ENCODE measurements at regions not wholly inside any gene's neighbourhood (a gene's known extent, or its start where the extent isn't known, plus 50 kb on each side); places are given as distances from the start of the nearest gene placed in this dataset.
"Not testable (repeated sequence)": the region's sequence is repeated elsewhere in the genome, so short reads cannot be mapped to it uniquely, and the experiment has no call there.

DNA sequence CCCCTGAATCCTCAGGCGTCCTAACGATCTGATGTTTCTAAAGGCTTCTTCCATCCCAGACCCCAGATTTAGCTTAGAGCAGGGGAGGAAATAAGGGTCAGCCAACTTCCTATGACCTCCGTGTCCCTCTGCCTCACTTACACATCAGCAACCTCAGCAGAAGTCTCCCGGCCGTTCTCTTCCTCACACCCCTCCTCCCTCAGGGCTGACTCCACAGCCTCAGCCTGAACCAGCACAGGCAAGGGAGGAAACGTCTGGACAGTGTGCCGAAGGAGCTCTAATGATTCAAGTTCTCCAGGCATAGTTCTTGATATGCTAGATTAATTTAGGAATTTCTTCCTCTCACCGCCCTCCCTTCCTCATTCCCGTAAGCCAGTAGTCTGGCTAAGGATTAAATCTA is 121.4 kb downstream of the NUFIP1 start:
- H3K4me3 ChIP-seq (ENCODE audit: low read depth, low read length) = no peak overlapping the region
- no peak for DNase-seq (ENCODE audit: low read depth, low spot score)
- POLR2A ChIA-PET = no interaction called here
- TF ChIP-seq, protein P1, sequence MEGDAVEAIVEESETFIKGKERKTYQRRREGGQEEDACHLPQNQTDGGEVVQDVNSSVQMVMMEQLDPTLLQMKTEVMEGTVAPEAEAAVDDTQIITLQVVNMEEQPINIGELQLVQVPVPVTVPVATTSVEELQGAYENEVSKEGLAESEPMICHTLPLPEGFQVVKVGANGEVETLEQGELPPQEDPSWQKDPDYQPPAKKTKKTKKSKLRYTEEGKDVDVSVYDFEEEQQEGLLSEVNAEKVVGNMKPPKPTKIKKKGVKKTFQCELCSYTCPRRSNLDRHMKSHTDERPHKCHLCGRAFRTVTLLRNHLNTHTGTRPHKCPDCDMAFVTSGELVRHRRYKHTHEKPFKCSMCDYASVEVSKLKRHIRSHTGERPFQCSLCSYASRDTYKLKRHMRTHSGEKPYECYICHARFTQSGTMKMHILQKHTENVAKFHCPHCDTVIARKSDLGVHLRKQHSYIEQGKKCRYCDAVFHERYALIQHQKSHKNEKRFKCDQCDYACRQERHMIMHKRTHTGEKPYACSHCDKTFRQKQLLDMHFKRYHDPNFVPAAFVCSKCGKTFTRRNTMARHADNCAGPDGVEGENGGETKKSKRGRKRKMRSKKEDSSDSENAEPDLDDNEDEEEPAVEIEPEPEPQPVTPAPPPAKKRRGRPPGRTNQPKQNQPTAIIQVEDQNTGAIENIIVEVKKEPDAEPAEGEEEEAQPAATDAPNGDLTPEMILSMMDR (IDR thresholded peaks at IDR 0.05; ENCODE audit: insufficient read depth, low read length, missing control alignments) = no peak
- CTCF ChIA-PET = no interaction called here

DNA sequence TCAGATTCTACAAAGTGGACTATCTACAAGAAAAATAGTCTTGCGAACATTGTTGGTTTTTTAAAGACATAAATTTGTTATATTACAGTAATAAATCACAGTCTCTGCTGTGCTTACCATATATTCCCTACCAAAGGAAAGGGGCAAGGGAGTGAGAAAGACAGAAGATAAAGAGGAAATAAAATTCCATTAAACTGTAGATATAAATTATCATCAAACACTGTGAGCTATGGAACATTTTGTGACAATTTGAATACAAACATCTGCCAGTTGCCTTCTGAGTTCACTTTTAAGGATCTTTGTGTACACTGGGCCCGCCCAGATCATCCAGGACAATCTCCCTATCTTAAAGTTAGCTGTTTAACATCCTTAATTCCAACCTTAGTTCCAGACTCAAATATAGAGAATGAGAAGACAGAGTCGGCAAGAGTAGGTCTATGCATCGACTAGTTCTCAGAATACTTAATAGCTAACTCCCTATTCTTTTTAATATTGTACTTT is 122.8 kb downstream of the NUFIP1 start:
- POLR2A ChIA-PET = no interaction called here
- H3K4me3 ChIP-seq (ENCODE audit: low read depth, low read length) = no peak overlapping the region
- TF ChIP-seq, protein P1 (IDR thresholded peaks at IDR 0.05; ENCODE audit: insufficient read depth, low read length, missing control alignments) = no peak

DNA sequence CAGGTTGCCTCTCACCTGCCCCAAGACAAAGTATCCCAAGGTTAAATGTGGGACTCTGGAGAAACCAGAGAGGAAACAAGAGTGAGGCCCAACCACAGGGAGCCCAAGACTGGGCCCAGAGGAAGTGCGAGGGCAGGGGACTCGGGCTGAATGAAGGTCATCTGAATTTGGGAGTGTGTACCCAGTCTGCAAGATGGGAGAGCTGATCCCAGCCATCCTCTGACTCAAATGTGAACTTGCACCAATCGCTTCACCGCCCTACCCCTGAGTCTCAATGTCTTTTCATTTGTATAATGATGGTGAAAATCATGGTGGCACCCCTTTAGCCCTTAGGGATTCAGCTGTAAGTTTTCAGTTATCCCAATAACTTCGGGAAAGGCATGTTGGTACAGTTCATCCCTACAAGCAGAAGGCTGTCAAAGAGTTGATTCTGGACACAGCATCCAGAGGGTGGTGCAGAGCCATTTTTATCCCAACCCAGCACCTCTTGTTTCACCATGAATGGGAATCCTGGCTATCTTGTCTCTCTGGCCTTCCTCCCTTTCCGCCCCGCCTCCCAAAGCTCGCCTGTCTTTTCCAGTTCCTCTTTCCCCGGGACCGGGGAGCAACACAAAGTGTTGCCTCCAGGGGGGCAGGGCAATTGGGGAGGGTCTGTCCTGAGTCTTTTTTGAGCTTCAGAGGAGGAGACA is 123.4 kb downstream of the NUFIP1 start:
- TF ChIP-seq, protein P1 (IDR thresholded peaks at IDR 0.05; ENCODE audit: insufficient read depth, low read length, missing control alignments) = no peak
- ChIA-PET POLR2A (no interaction called here), CTCF (interaction anchor here (0.9 to 1.0 kb wide), 2 partner anchors 14 to 104 kb away, joined by 3 read pairs; no protein-coding TSS in a partner anchor)
- DNase-seq (ENCODE audit: low read depth, low spot score) = no peak
- no peak overlapping the region for H3K4me3 ChIP-seq (ENCODE audit: low read depth, low read length)

More for the DNA sequence above, 122.8 kb downstream of the NUFIP1 start:
- CTCF ChIA-PET = interaction anchor here (0.9 to 1.0 kb wide), 2 partner anchors 14 to 103 kb away, joined by 3 read pairs; no protein-coding TSS in a partner anchor
- no peak for DNase-seq (ENCODE audit: low read depth, low spot score)

DNA sequence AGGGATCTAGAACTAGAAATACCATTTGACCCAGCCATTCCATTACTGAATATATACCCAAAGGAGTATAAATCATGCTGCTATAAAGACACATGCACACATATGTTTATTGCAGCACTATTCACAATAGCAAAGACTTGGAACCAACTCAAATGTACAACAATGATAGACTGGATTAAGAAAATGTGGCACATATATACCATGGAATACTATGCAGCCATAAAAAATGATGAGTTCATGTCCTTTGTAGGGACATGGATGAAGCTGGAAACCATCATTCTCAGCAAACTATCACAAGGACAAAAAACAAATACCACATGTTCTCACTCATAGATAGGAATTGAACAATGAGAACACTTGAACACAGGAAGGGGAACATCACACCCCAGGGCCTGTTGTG is 125.6 kb downstream of the NUFIP1 start:
- H3K4me3 ChIP-seq (ENCODE audit: low read depth, low read length); CTCF ChIA-PET; DNase-seq (ENCODE audit: low read depth, low spot score); POLR2A ChIA-PET: not testable (repeated sequence)

DNA sequence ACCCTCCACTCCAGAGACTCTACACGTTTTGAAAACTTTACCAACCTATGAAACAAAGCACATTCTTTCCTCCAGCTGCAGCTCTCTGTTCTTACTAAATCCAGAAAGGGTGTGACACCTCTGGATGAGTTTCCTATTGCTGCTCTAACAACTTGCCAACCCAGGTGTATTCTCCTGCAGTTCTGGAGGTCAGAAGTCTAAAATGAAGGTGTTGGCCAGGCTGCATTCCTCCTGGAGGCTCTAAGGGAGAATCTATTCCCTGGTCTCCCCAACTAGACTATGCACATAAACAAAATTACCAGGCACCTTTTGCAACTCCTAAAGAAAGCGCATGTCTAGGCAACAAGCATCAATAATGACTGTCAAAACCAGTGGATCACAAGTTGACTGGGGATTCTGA is 128.8 kb downstream of the NUFIP1 start:
- TF ChIP-seq, protein P1 (IDR thresholded peaks at IDR 0.05; ENCODE audit: insufficient read depth, low read length, missing control alignments) = no peak
- POLR2A ChIA-PET = interaction anchor here (0.7 kb wide), 1 partner anchor 10 kb away, joined by 3 read pairs; no protein-coding TSS in a partner anchor
- no peak overlapping the region for H3K4me3 ChIP-seq (ENCODE audit: low read depth, low read length)
- CTCF ChIA-PET = no interaction called here
- DNase-seq (ENCODE audit: low read depth, low spot score) = no peak

DNA sequence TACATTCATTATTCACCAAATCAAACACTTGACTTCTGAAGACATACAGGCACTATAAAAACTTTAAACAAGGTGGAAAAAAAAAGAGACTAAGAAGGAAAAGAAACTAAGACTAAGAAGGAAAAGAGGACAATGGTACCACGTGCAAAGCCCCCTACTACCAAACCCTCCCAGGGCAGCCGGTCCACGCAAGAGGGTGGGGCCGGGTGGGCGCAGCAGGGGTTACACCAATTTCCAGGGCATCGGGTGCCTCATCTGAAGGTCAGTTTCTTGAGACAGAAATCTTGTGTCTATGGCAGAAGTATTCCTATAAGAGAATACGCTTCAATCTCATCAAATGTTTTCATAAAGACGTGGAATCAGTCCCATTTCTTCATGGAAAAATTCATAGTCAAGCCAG is 131.5 kb downstream of the NUFIP1 start:
- ChIA-PET POLR2A (no interaction called here), CTCF (interaction anchor here (1.2 kb wide), 1 partner anchor 14 kb away, joined by 3 read pairs; no protein-coding TSS in a partner anchor)
- TF ChIP-seq, protein P1 (IDR thresholded peaks at IDR 0.05; ENCODE audit: insufficient read depth, low read length, missing control alignments) = no peak
- DNase-seq (ENCODE audit: low read depth, low spot score) = no peak
- no peak overlapping the region for H3K4me3 ChIP-seq (ENCODE audit: low read depth, low read length)

DNA sequence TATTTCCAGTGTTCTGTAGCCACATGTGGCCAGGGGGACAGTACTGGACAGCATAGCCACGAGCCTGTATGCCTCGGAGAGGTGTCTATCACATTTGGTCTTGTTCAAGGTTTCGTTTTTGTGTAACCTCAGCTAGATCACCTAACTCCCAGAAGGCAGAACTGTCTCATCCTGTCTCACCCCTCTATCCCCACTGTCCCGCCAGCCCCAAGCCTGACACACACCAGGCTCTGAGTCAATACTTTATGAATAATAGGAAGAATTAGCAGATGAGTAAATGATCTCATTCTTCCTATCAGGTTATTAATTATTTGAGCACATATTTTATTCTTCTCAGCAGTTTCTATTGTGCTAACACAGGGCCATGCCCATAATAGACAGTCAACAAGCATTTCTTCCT is 132.2 kb downstream of the NUFIP1 start:
- DNase-seq (ENCODE audit: low read depth, low spot score) = no peak
- ChIA-PET CTCF (no interaction called here), POLR2A (no interaction called here)
- TF ChIP-seq, protein P1 (IDR thresholded peaks at IDR 0.05; ENCODE audit: insufficient read depth, low read length, missing control alignments) = no peak
- no peak overlapping the region for H3K4me3 ChIP-seq (ENCODE audit: low read depth, low read length)
